ENCODE measurements at regions not wholly inside any gene's neighbourhood (a gene's known extent, or its start where the extent isn't known, plus 50 kb on each side); places are given as distances from the start of the nearest gene placed in this dataset.

DNA sequence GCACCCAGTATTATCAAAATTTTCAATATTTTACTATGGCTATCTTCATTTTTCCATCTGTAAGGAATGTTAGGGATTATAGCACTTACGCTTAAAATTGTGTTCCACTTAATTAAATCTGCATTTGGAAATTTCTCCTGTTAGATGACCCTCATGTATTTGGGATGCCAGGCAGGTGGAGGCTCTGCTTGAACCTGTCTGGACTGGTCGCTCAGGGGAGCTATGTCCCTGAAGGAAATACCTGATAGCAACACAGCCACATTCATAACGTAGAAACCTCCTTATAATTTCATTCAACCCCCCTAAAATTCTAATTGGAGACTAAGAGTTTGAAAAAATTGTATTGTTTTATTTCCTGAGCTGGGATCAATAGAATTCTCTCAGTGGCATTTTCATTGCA, 636.0 kb upstream of the MMS22L start:
- Histone ChIP-seq H3K9ac (ENCODE audit: control insufficient read depth, insufficient read depth, low read length) (no peak overlapping the region), H3K79me2 (ENCODE audit: control insufficient read depth, insufficient read depth, low read length) (no peaks in the 10 kb centered on the region), H2AFZ (ENCODE audit: control insufficient read depth, low read depth, low read length) (no peak overlapping the region), H4K20me1 (ENCODE audit: control insufficient read depth, insufficient read depth) (no peaks in the 10 kb centered on the region), H3K4me2 (ENCODE audit: control insufficient read depth, insufficient read depth) (no peak overlapping the region), H3K27ac (ENCODE audit: control insufficient read depth, insufficient read depth) (no peak overlapping the region), H3K4me3 (no peak overlapping the region), H3K9me3 (replicated peaks; ENCODE audit: control insufficient read depth, insufficient read depth, low read length) (no peaks in the 10 kb centered on the region), H3K27me3 (replicated peaks in 1 of 2; ENCODE audit: control insufficient read depth in 2 of 2, insufficient read depth in 2 of 2, low read length in 1 of 2) (no peaks in the 10 kb centered on the region), H3K36me3 (ENCODE audit: control insufficient read depth in 2 of 2, insufficient read depth in 2 of 2, low read length in 1 of 2) (no peaks in the 10 kb centered on the region), H3K4me1 (ENCODE audit: control insufficient read depth, insufficient read depth, low read length) (no peaks in the 10 kb centered on the region)
- RAD21 ChIA-PET (ENCODE audit: unreplicated experiment), result interaction anchor here (0.6 kb wide), 1 partner anchor 201 kb away, joined by 3 read pairs; no protein-coding TSS in a partner anchor
- TF ChIP-seq NRF1 (conservative IDR thresholded peaks at IDR 0.05; ENCODE audit: low read depth, low read length) (no peak), TAF1 (IDR thresholded peaks at IDR 0.05; ENCODE audit: borderline replicate concordance, low read depth, low read length) (no peak), BACH1 (IDR thresholded peaks at IDR 0.05; ENCODE audit: borderline replicate concordance) (no peak), HDAC6 (IDR thresholded peaks at IDR 0.05; ENCODE audit: unreplicated experiment) (no peak), BCL11A (IDR thresholded peaks at IDR 0.05; ENCODE audit: low read depth, low read length) (no peak), YBX1 (IDR thresholded peaks at IDR 0.05) (no peak), BHLHE40 (IDR thresholded peaks at IDR 0.05; ENCODE audit: borderline replicate concordance in 1 of 2, low read depth in 2 of 2, low read length in 1 of 2) (no peak), STAT3 (IDR thresholded peaks at IDR 0.05; ENCODE audit: low read depth, low read length) (no peak), PML (IDR thresholded peaks at IDR 0.05; ENCODE audit: low read length) (no peak), GABPA (IDR thresholded peaks at IDR 0.05; ENCODE audit: low read depth) (no peak), POLR2AphosphoS5 (IDR thresholded peaks at IDR 0.05; ENCODE audit: low read length) (no peak)
- TF ChIP-seq, protein P1, sequence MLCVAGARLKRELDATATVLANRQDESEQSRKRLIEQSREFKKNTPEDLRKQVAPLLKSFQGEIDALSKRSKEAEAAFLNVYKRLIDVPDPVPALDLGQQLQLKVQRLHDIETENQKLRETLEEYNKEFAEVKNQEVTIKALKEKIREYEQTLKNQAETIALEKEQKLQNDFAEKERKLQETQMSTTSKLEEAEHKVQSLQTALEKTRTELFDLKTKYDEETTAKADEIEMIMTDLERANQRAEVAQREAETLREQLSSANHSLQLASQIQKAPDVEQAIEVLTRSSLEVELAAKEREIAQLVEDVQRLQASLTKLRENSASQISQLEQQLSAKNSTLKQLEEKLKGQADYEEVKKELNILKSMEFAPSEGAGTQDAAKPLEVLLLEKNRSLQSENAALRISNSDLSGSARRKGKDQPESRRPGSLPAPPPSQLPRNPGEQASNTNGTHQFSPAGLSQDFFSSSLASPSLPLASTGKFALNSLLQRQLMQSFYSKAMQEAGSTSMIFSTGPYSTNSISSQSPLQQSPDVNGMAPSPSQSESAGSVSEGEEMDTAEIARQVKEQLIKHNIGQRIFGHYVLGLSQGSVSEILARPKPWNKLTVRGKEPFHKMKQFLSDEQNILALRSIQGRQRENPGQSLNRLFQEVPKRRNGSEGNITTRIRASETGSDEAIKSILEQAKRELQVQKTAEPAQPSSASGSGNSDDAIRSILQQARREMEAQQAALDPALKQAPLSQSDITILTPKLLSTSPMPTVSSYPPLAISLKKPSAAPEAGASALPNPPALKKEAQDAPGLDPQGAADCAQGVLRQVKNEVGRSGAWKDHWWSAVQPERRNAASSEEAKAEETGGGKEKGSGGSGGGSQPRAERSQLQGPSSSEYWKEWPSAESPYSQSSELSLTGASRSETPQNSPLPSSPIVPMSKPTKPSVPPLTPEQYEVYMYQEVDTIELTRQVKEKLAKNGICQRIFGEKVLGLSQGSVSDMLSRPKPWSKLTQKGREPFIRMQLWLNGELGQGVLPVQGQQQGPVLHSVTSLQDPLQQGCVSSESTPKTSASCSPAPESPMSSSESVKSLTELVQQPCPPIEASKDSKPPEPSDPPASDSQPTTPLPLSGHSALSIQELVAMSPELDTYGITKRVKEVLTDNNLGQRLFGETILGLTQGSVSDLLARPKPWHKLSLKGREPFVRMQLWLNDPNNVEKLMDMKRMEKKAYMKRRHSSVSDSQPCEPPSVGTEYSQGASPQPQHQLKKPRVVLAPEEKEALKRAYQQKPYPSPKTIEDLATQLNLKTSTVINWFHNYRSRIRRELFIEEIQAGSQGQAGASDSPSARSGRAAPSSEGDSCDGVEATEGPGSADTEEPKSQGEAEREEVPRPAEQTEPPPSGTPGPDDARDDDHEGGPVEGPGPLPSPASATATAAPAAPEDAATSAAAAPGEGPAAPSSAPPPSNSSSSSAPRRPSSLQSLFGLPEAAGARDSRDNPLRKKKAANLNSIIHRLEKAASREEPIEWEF (IDR thresholded peaks at IDR 0.05; ENCODE audit: insufficient replicate concordance, low read depth, low read length), result no peak
- TF ChIP-seq, protein P2, sequence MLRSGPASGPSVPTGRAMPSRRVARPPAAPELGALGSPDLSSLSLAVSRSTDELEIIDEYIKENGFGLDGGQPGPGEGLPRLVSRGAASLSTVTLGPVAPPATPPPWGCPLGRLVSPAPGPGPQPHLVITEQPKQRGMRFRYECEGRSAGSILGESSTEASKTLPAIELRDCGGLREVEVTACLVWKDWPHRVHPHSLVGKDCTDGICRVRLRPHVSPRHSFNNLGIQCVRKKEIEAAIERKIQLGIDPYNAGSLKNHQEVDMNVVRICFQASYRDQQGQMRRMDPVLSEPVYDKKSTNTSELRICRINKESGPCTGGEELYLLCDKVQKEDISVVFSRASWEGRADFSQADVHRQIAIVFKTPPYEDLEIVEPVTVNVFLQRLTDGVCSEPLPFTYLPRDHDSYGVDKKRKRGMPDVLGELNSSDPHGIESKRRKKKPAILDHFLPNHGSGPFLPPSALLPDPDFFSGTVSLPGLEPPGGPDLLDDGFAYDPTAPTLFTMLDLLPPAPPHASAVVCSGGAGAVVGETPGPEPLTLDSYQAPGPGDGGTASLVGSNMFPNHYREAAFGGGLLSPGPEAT (IDR thresholded peaks at IDR 0.05; ENCODE audit: low read depth), result no peak
- TF ChIP-seq, protein P3, sequence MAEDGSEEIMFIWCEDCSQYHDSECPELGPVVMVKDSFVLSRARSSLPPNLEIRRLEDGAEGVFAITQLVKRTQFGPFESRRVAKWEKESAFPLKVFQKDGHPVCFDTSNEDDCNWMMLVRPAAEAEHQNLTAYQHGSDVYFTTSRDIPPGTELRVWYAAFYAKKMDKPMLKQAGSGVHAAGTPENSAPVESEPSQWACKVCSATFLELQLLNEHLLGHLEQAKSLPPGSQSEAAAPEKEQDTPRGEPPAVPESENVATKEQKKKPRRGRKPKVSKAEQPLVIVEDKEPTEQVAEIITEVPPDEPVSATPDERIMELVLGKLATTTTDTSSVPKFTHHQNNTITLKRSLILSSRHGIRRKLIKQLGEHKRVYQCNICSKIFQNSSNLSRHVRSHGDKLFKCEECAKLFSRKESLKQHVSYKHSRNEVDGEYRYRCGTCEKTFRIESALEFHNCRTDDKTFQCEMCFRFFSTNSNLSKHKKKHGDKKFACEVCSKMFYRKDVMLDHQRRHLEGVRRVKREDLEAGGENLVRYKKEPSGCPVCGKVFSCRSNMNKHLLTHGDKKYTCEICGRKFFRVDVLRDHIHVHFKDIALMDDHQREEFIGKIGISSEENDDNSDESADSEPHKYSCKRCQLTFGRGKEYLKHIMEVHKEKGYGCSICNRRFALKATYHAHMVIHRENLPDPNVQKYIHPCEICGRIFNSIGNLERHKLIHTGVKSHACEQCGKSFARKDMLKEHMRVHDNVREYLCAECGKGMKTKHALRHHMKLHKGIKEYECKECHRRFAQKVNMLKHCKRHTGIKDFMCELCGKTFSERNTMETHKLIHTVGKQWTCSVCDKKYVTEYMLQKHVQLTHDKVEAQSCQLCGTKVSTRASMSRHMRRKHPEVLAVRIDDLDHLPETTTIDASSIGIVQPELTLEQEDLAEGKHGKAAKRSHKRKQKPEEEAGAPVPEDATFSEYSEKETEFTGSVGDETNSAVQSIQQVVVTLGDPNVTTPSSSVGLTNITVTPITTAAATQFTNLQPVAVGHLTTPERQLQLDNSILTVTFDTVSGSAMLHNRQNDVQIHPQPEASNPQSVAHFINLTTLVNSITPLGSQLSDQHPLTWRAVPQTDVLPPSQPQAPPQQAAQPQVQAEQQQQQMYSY (CRISPR knock-in tag; IDR thresholded peaks at IDR 0.05), result no peak
- no TSS peak for BruUV-seq (replicated peaks)
- POLR2A ChIA-PET, result no interaction called here
- in situ Hi-C loops (cut with MboI), result no loop called here
- CTCF ChIA-PET, result no interaction called here
- DNase-seq (ENCODE audit: low read depth, low spot score), result no peak
- no peak for FAIRE-seq
- intact Hi-C loops (cut with micrococcal nuclease; ENCODE audit: unreplicated experiment), result no loop called here
- ATAC-seq, result no peak
- SMC1A ChIA-PET (ENCODE audit: uncharacterized antibody, unreplicated experiment), result interaction anchor here (0.9 to 1.1 kb wide), 2 partner anchors 8 to 15 kb away, joined by 3 read pairs; no protein-coding TSS in a partner anchor
- WGBS (ENCODE audit: insufficient coverage, insufficient replicate concordance, low lambda C conversion rate, missing lambda C conversion rate), result 17% methylated on average over 3 of the region's 3 CpGs

All from GM12878 (cell line).